ENCODE measurements at regions not wholly inside any gene's neighbourhood (a gene's known extent, or its start where the extent isn't known, plus 50 kb on each side); places are given as distances from the start of the nearest gene placed in this dataset.
"Not testable (repeated sequence)": the region's sequence is repeated elsewhere in the genome, so short reads cannot be mapped to it uniquely, and the experiment has no call there.

- H3K4me3 Mint-ChIP-seq: no peak overlapping the region
- peaks cover 0 to 1% (median 0%) of the 10 kb centered on the region in 7 donors for H3K9me3 Mint-ChIP-seq
- H3K27ac Mint-ChIP-seq: no peak overlapping the region
- Histone ChIP-seq H3K9me3 (ENCODE audit: control insufficient read depth in 2 of 2, low read length in 2 of 2) (no peaks in the 10 kb centered on the region), H3K4me3 (ENCODE audit: low read depth, low read length) (no peak overlapping the region), H3K27me3 (ENCODE audit: control insufficient read depth, insufficient read depth, low read length) (peaks cover 12% of the 10 kb centered on the region), H3K27ac (ENCODE audit: insufficient read depth, low read length, poor library complexity, severe bottlenecking) (no peak overlapping the region), H3K4me1 (ENCODE audit: control insufficient read depth, insufficient read depth, low read length, poor library complexity, severe bottlenecking) (no peaks in the 10 kb centered on the region), H3K36me3 (ENCODE audit: control insufficient read depth, insufficient read depth, low read length) (no peaks in the 10 kb centered on the region)
- DNase-seq (no peak), ATAC-seq (ENCODE audit: low read depth in 2 of 2) (no peak)
- H3K27me3 Mint-ChIP-seq: peaks cover 40% of the 10 kb centered on the region
- H3K36me3 Mint-ChIP-seq: no peaks in the 10 kb centered on the region
- no peaks in the 10 kb centered on the region for H3K4me1 Mint-ChIP-seq
Observed at GRCh38 chr22:22375576-22376351, 131.2 kb downstream of the VPREB1 start.

DNA sequence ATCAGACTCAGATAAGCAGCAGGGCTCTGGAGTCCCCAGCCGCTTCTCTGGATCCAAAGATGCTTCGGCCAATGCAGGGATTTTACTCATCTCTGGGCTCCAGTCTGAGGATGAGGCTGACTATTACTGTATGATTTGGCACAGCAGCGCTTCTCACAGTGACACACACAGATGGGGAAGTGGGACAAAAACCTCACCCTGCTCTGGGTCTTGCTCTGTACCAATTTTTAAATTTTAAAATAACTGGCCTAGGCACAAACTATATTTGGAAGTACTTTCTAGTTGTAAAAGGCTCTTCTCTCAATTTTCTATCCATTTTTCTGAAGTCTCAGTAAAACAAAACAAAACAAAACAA, 131.7 kb downstream of the VPREB1 start:
- no peaks in the 10 kb centered on the region for H3K4me1 Mint-ChIP-seq
- peaks cover 34% of the 10 kb centered on the region for H3K27me3 Mint-ChIP-seq
- H3K27ac Mint-ChIP-seq: no peak overlapping the region
- Histone ChIP-seq H3K9me3 (ENCODE audit: control insufficient read depth in 2 of 2, low read length in 2 of 2) (no peaks in the 10 kb centered on the region), H3K4me3 (ENCODE audit: low read depth, low read length) (no peak overlapping the region), H3K27ac (ENCODE audit: insufficient read depth, low read length, poor library complexity, severe bottlenecking) (no peak overlapping the region), H3K27me3 (ENCODE audit: control insufficient read depth, insufficient read depth, low read length) (peaks cover 9% of the 10 kb centered on the region), H3K36me3 (ENCODE audit: control insufficient read depth, insufficient read depth, low read length) (no peaks in the 10 kb centered on the region), H3K4me1 (ENCODE audit: control insufficient read depth, insufficient read depth, low read length, poor library complexity, severe bottlenecking) (no peaks in the 10 kb centered on the region)
- ATAC-seq (ENCODE audit: low read depth in 2 of 2) (no peak), DNase-seq (no peak)
- peaks cover 0 to 1% (median 0%) of the 10 kb centered on the region in 7 donors for H3K9me3 Mint-ChIP-seq
- no peak overlapping the region for H3K4me3 Mint-ChIP-seq
- no peaks in the 10 kb centered on the region for H3K36me3 Mint-ChIP-seq

GRCh38 chr22:22376884-22377283, 131.7 kb downstream of the ZNF280B start:
- H3K27me3 ChIP-seq (ENCODE audit: control insufficient read depth, insufficient read depth, low read length); H3K9me3 Mint-ChIP-seq; H3K4me1 Mint-ChIP-seq; H3K9me3 ChIP-seq (ENCODE audit: control insufficient read depth in 2 of 2, low read length in 2 of 2); H3K36me3 Mint-ChIP-seq; ATAC-seq (ENCODE audit: low read depth in 2 of 2); H3K4me3 ChIP-seq (ENCODE audit: low read depth, low read length); H3K36me3 ChIP-seq (ENCODE audit: control insufficient read depth, insufficient read depth, low read length); H3K4me3 Mint-ChIP-seq; H3K4me1 ChIP-seq (ENCODE audit: control insufficient read depth, insufficient read depth, low read length, poor library complexity, severe bottlenecking); H3K27ac Mint-ChIP-seq; DNase-seq; H3K27ac ChIP-seq (ENCODE audit: insufficient read depth, low read length, poor library complexity, severe bottlenecking): not testable (repeated sequence)
- peaks cover 30% of the 10 kb centered on the region for H3K27me3 Mint-ChIP-seq

DNA sequence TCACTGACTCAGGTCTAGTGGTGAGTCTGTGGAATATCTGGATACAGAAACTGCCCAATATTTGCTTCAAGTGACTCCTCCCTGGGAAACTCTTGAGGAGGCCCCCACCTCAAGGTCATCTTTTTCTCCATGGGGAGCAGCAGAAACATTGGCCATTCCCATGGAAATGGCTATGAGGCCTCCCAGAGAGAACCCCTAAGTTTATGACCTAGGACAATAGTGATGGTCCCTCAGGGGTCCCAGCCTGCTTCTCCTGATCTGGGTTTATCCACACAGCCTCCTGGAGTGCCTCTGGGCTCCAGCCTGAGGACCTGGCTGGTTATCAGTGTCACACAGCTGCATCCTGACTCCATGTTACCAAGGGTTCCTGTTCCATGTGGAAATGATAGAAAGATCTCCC, 131.2 kb downstream of the ZNF280B start:
- Histone ChIP-seq H3K27me3 (ENCODE audit: control insufficient read depth, insufficient read depth, low read length) (peaks cover 1% of the 10 kb centered on the region), H3K4me1 (ENCODE audit: control insufficient read depth, insufficient read depth, low read length, poor library complexity, severe bottlenecking) (no peaks in the 10 kb centered on the region), H3K27ac (ENCODE audit: insufficient read depth, low read length, poor library complexity, severe bottlenecking) (no peak overlapping the region), H3K9me3 (ENCODE audit: control insufficient read depth in 2 of 2, low read length in 2 of 2) (no peaks in the 10 kb centered on the region), H3K36me3 (ENCODE audit: control insufficient read depth, insufficient read depth, low read length) (no peaks in the 10 kb centered on the region), H3K4me3 (ENCODE audit: low read depth, low read length) (no peak overlapping the region)
- H3K27ac Mint-ChIP-seq: no peak overlapping the region
- H3K27me3 Mint-ChIP-seq: peaks cover 26% of the 10 kb centered on the region
- peaks cover 0 to 2% (median 0%) of the 10 kb centered on the region in 4 donors for H3K4me1 Mint-ChIP-seq
- H3K36me3 Mint-ChIP-seq: no peaks in the 10 kb centered on the region
- H3K9me3 Mint-ChIP-seq: peaks cover 0 to 1% (median 0%) of the 10 kb centered on the region in 7 donors
- ATAC-seq (ENCODE audit: low read depth in 2 of 2): no peak
- no peak overlapping the region for H3K4me3 Mint-ChIP-seq
- DNase-seq: no peak

DNA sequence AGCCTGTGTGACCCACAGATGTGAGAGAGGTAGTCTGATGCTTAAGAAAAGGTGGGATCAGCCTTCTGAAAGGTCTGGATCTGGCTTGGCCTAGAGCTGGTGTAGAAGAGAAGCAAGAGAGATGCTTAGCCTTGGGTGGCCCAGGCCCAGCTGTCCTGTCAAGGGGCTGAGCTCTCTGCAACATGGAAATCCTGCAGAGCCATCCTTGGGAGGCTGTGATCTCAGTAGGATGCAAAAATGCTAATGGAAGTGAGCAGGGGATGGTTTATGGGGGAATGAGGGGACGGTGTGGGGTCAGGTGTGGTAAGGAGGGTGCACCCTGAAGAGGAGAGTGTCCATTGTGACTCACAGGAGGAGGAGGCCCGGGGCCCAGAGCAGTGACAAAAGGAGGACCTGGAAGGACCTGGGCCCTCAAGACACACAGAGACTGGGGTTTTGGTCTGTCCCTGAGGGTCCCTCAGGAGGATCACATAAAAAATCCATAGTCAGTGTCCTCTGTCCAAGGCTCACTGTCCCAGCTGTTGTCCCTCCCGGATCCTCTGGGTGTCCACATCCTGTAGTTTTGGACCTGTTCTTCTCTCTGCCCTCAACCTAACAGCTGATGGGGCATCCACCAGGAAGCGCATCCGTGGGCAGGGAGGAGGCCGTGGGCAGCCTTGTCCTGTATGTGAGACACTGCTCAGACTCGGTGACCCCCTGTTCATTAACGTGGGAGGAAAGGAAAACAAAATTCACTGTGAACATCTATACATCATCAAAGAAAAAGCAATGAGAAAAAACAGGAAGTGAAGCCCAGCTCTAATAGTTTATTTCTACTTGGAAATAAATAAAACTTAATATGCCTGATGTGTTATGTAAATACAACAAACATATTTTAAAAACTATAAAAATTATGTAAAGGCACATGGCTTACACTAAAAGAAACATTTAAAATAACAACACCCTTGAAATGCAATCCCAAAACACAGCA, 129.8 kb downstream of the ZNF280B start:
- H3K4me3 Mint-ChIP-seq: no peak overlapping the region
- no peaks in the 10 kb centered on the region for H3K27me3 ChIP-seq (ENCODE audit: control insufficient read depth, insufficient read depth, low read length)
- H3K27me3 Mint-ChIP-seq: peaks cover 27% of the 10 kb centered on the region
- DNase-seq (no peak), ATAC-seq (ENCODE audit: low read depth in 2 of 2) (no peak)
- H3K36me3 ChIP-seq (ENCODE audit: control insufficient read depth, insufficient read depth, low read length): no peaks in the 10 kb centered on the region
- H3K4me3 ChIP-seq (ENCODE audit: low read depth, low read length): no peak overlapping the region
- peaks cover 0 to 2% (median 0%) of the 10 kb centered on the region in 4 donors for H3K4me1 Mint-ChIP-seq
- peak overlapping the region in 1 of 3 donors; percentile 32 for H3K27ac Mint-ChIP-seq
- H3K27ac ChIP-seq (ENCODE audit: insufficient read depth, low read length, poor library complexity, severe bottlenecking): no peak overlapping the region
- H3K9me3 Mint-ChIP-seq: peaks cover 0 to 1% (median 0%) of the 10 kb centered on the region in 7 donors
- no peaks in the 10 kb centered on the region for H3K9me3 ChIP-seq (ENCODE audit: control insufficient read depth in 2 of 2, low read length in 2 of 2)
- H3K4me1 ChIP-seq (ENCODE audit: control insufficient read depth, insufficient read depth, low read length, poor library complexity, severe bottlenecking): no peaks in the 10 kb centered on the region
- H3K36me3 Mint-ChIP-seq: no peaks in the 10 kb centered on the region

DNA sequence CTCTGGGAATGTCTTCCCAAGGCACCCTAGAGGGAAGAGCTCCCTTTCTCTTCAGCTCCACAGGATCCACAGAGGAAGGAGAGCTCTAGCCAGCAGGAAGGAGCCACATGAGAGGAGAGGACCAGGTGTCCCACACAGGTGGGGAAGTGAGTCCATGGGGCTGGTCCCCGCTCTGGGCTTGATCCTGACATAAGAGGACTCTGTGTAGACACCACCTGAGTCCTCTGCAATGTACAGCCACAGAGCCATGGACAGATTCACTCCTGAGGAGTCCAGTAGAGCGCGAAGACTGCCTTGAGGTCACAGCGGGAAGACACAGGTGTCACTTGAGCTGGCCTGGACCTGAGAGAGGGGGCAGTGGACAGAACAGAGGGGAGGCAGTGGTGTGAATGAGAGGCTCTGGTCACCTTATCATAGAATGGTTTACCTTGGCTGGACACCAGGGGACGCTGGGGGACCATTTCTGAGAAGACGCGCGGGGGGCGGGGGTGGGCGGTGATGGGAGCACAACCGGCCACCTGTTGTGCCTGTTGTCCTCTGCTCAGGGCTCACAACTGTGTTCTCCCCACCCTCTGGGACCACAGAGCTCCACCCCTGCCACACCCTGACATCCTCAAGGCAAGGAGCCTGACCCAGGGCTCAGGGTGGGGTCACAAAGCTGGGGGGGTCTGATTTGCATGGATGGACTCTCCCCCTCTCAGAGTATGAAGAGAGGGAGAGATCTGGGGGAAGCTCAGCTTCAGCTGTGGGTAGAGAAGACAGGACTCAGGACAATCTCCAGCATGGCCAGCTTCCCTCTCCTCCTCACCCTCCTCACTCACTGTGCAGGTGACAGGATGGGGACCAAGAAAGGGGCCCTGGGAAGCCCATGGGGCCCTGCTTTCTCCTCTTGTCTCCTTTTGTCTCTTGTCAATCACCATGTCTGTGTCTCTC, 128.2 kb downstream of the ZNF280B start:
- Mint-ChIP-seq H3K36me3 (no peaks in the 10 kb centered on the region), H3K9me3 (peaks cover 0 to 1% (median 0%) of the 10 kb centered on the region in 7 donors), H3K27ac (no peak overlapping the region), H3K27me3 (peaks cover 21% of the 10 kb centered on the region), H3K4me1 (peaks cover 0 to 2% (median 0%) of the 10 kb centered on the region in 4 donors), H3K4me3 (no peak overlapping the region)
- H3K27me3 ChIP-seq (ENCODE audit: control insufficient read depth, insufficient read depth, low read length): no peaks in the 10 kb centered on the region
- H3K4me3 ChIP-seq (ENCODE audit: low read depth, low read length): no peak overlapping the region
- DNase-seq: no peak
- H3K4me1 ChIP-seq (ENCODE audit: control insufficient read depth, insufficient read depth, low read length, poor library complexity, severe bottlenecking): no peaks in the 10 kb centered on the region
- no peaks in the 10 kb centered on the region for H3K9me3 ChIP-seq (ENCODE audit: control insufficient read depth in 2 of 2, low read length in 2 of 2)
- ATAC-seq (ENCODE audit: low read depth in 2 of 2): no peak
- no peak overlapping the region for H3K27ac ChIP-seq (ENCODE audit: insufficient read depth, low read length, poor library complexity, severe bottlenecking)
- H3K36me3 ChIP-seq (ENCODE audit: control insufficient read depth, insufficient read depth, low read length): no peaks in the 10 kb centered on the region

DNA sequence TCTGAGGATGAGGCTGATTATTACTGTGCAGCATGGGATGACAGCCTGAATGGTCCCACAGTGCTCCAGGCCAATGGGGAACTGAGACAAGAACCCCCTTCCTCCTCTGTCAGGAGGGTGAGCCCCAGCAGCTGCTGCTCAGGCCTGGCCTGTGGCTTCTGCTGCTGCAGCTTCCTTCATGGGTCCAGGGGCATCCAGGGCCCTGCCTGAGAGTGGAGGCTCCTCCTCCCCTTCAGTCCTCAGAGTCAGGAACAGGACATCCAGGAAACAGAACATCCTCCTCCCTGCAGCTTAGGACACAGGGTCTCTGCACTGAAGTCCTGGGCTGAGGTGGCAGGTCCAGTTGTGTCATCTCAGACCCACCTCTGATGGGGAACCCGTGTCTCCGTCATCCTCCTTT, 127.2 kb downstream of the ZNF280B start:
- not testable (repeated sequence) for DNase-seq; H3K27me3 ChIP-seq (ENCODE audit: control insufficient read depth, insufficient read depth, low read length); ATAC-seq (ENCODE audit: low read depth in 2 of 2); H3K4me3 Mint-ChIP-seq; H3K4me1 ChIP-seq (ENCODE audit: control insufficient read depth, insufficient read depth, low read length, poor library complexity, severe bottlenecking); H3K4me3 ChIP-seq (ENCODE audit: low read depth, low read length); H3K27ac Mint-ChIP-seq; H3K9me3 Mint-ChIP-seq; H3K9me3 ChIP-seq (ENCODE audit: control insufficient read depth in 2 of 2, low read length in 2 of 2); H3K4me1 Mint-ChIP-seq; H3K36me3 Mint-ChIP-seq; H3K27ac ChIP-seq (ENCODE audit: insufficient read depth, low read length, poor library complexity, severe bottlenecking); H3K36me3 ChIP-seq (ENCODE audit: control insufficient read depth, insufficient read depth, low read length)
- peaks cover 16% of the 10 kb centered on the region for H3K27me3 Mint-ChIP-seq
